ENCODE measurements at regions not wholly inside any gene's neighbourhood (a gene's known extent, or its start where the extent isn't known, plus 50 kb on each side); places are given as distances from the start of the nearest gene placed in this dataset.

DNA sequence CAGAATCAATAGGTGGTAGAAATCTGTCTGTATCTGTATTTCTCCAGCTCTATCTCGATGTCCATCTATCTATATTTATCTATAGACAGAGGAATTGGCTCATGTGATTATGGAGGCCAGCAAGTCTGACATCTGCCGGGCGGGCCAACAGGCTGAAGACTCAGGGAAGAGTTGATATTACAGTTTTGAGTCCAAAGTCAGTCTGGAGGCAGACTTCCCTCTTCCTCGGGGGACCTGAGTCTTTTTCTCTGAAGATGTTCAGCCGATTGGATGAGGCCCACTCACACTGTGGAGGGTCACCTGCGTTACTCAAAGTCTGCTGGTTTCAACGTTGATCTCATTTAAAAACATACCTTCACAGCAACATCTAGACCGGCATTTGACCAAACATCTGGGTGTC is 98.7 kb downstream of the RAMP3 start:
- no peak for TF ChIP-seq EZH2 (IDR thresholded peaks at IDR 0.05; ENCODE audit: borderline replicate concordance)
- TF ChIP-seq, protein P1, sequence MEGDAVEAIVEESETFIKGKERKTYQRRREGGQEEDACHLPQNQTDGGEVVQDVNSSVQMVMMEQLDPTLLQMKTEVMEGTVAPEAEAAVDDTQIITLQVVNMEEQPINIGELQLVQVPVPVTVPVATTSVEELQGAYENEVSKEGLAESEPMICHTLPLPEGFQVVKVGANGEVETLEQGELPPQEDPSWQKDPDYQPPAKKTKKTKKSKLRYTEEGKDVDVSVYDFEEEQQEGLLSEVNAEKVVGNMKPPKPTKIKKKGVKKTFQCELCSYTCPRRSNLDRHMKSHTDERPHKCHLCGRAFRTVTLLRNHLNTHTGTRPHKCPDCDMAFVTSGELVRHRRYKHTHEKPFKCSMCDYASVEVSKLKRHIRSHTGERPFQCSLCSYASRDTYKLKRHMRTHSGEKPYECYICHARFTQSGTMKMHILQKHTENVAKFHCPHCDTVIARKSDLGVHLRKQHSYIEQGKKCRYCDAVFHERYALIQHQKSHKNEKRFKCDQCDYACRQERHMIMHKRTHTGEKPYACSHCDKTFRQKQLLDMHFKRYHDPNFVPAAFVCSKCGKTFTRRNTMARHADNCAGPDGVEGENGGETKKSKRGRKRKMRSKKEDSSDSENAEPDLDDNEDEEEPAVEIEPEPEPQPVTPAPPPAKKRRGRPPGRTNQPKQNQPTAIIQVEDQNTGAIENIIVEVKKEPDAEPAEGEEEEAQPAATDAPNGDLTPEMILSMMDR (IDR thresholded peaks at IDR 0.05; ENCODE audit: poor library complexity): no peak

Measured in hepatocyte (in vitro differentiated cells).